H54 (cell line): ENCODE measurements at regions not wholly inside any gene's neighbourhood (a gene's known extent, or its start where the extent isn't known, plus 50 kb on each side); places are given as distances from the start of the nearest gene placed in this dataset.
"Not testable (repeated sequence)": the region's sequence is repeated elsewhere in the genome, so short reads cannot be mapped to it uniquely, and the experiment has no call there.

ENCODE experiments used
- DNase-seq: peaks from one replicate; pipeline ENCODE4 v3.0.0; 2011; ENCODE audit warnings: low spot score, mixed read lengths; ENCODE audit not compliant: insufficient read length
- FAIRE-seq: peaks from 3 replicates; lab custom pipeline; 2011; peaks lifted over from hg19 to GRCh38; lab: Jason Lieb, UNC
- POLR2A ChIP-seq: IDR thresholded peaks from 2 replicates; pipeline ENCODE4 v1.6.1; 2011; ENCODE audit warnings: low read depth, mild to moderate bottlenecking, low read length

- no peak for TF ChIP-seq POLR2A
- no peak for DNase-seq
- FAIRE-seq: no peak
Measured at GRCh38 chr2:145925591-145925990, 1405.7 kb upstream of the ZEB2 start.

DNA sequence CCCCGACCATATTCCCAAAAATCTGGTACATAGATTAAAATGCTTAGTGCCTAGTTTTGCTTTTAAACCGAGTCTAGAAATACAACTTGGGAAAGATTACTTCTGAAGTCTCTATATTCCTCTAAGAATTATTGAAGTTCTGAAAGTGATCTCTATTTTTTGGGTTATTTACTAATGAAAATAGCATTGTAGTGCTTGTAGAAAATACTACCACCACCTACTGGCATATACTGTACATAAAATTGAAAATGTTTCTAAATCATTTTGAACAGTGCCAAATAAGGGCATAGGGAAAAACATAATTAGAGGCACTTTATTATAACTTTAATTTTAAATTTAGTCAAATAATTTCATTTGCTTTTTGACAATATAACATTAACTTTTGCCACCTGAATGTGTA is 1399.6 kb upstream of the ZEB2 start:
- DNase-seq: no peak
- FAIRE-seq: peak; percentile 60

GRCh38 chr2:145918951-145919350 is 1399.0 kb upstream of the ZEB2 start:
- no peak for TF ChIP-seq POLR2A
- FAIRE-seq (no peak), DNase-seq (no peak)

More for the DNA sequence above, 1399.6 kb upstream of the ZEB2 start:
- no peak for TF ChIP-seq POLR2A

DNA sequence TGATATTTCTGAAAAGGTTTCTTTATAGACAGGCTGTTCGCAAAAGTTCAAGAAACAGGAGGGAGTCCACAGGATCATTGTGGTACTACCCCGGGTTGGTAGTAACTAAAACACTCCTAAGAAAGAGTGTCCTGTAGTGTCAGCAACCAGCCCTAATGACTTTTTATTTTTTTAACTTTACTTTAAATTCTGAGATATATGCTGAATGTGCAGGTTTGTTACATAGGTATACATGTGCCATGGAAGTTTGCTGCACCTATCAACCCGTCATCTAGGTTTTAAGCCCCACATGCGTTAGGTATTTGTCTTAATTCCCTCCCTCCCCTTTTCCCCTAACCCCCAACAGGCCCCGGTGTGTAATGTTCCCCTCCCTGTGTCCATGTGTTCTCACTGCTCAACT is 1396.9 kb upstream of the ZEB2 start:
- TF ChIP-seq POLR2A: no peak
- no peak for DNase-seq
- no peak for FAIRE-seq

GRCh38 chr2:145914716-145915115 is 1394.8 kb upstream of the ZEB2 start:
- no peak for TF ChIP-seq POLR2A
- DNase-seq (no peak), FAIRE-seq (no peak)

GRCh38 chr2:145910416-145910815 is 1390.5 kb upstream of the ZEB2 start:
- no peak for TF ChIP-seq POLR2A
- FAIRE-seq: no peak
- no peak for DNase-seq

DNA sequence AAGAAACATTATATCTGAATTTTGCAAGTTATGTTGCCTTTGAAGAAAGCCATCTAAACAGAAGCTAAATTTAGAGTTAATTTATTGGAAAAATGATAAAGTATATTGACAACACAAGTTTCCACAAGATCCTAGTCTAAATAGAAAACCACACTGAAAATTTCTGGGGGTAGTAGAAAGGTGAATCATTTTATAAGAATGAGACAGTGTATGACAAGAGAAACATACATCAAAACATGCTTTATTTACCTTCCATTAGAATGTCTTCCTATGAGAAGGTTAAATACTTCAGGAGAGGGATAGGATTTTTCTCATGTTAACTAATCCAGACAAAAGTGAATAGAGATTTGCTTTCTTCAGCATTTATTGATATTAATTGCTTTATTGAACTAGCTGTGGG is 1389.8 kb upstream of the ZEB2 start:
- peak; percentile 45 for FAIRE-seq
- no peak for DNase-seq
- TF ChIP-seq POLR2A: no peak

DNA sequence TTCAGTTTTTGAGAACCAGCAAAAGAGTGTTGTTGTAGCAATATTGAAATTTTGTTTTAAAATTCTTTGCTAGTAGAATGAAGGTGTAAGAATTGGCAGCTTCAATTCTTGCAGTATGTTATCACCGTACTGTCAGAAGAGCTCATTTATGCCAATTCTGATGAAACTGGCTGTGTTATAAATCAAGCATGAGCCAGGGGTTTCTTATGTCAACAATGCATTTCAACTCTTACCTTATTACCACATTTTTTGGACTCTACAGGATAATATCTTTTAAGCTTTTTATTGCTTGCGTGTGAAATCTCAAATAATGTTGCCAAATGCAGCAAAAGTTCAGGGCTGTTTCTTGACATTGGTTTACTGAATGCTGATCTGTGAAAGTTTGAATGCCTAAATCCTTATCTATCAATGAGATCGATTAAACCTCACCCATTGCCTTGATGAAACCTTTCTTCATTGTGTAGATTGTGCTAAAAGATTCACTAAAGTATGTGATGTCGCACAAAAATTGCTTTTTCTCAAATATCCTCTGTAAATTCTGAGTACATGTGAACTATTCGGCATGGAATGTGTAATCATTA is 1389.3 kb upstream of the ZEB2 start:
- no peak for TF ChIP-seq POLR2A
- DNase-seq (no peak), FAIRE-seq (no peak)

DNA sequence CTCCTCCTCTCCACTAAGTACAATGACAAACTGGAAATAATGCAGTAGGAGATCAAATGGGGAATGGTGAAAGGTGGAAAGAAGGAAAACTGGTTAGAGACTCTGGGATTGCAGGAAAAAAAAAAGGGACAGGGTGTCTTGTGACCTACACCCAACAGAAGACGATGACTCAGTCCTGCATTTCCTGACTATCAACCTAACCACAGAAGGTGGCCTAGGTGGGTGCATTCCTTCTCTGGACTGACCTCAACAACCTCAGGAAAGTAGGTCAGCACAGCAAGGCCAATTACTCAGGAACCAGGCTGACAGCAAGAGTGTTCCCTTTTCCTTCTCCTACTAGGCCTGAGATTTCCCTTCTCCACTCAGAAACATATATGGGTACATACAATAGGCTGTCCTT is 1386.4 kb upstream of the ZEB2 start:
- DNase-seq (peak; percentile 6), FAIRE-seq (peak; percentile 92)
- TF ChIP-seq POLR2A: no peak

GRCh38 chr2:145905371-145905770 is 1385.5 kb upstream of the ZEB2 start:
- FAIRE-seq (no peak), DNase-seq (no peak)
- TF ChIP-seq POLR2A: no peak

- TF ChIP-seq POLR2A: no peak
- no peak for FAIRE-seq
- no peak for DNase-seq
Measured at GRCh38 chr2:145897151-145897550, 1377.2 kb upstream of the ZEB2 start.

DNA sequence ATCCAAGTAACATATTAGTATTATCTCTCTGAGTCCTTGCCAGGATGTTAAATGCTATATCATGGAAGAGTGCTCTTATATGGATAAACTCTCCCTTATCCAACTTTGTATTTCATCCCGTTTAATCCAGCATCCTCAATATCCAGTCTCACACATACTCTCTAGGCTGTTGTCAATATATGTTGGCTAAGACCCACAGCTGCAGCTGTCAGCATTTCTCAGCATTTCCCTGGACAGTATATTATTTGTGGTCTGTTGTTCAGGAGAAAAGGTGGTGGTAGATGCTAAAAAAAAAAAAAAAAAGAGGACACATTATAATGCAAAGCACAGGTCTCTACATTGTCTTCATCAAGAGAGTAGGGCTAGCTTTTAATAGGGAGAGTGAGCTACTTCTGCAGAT is 1368.0 kb upstream of the ZEB2 start:
- no peak for DNase-seq
- TF ChIP-seq POLR2A: no peak
- FAIRE-seq: no peak

GRCh38 chr2:145880997-145881396 is 1361.1 kb upstream of the ZEB2 start:
- DNase-seq, FAIRE-seq: not testable (repeated sequence)

DNA sequence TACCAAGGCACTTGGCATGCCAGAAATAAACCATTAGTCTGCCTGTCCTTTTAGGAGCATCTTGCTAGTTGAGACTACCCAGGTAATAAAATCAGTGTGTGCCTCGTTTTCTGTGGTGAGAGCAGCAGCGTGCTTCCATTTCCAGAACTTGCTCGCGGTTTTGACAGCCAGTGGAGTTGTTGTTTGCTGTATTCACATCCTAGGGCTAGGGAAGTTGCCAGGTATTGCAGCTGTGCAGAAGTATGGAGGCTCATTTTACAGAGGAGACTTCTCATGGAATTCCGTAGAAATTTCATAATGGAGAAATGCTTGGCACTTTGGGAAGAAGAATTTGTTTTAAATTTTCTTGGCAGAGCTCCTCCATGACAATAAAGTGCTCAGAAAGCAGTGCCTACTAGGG is 1355.1 kb upstream of the ZEB2 start:
- no peak for TF ChIP-seq POLR2A
- FAIRE-seq: no peak
- no peak for DNase-seq

DNA sequence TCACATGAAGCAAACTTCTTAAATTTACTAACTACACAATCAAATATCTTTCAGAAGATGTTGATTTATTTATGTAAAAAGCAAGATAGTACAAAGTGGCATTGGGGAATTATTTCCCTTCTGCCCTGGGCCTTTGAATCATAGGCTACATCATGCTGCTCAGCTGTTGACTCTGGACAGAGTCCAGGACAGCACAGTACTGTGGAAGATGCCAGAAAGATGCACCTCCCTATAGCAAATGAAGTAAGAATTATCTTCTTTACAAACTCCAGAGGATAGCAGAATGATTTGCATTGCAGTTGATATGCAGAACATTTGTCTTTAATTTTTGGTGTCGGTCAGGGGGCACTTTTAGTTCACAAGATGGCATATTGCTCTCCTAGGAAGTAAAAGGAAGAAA is 1354.5 kb upstream of the ZEB2 start:
- peak; percentile 89 for FAIRE-seq
- peak; percentile 8 for DNase-seq
- TF ChIP-seq POLR2A: no peak

GRCh38 chr2:145864501-145864900 is 1344.6 kb upstream of the ZEB2 start:
- DNase-seq: no peak
- FAIRE-seq: no peak
- no peak for TF ChIP-seq POLR2A
